Heart left ventricle (tissue), 16 donors: ENCODE measurements at regions not wholly inside any gene's neighbourhood (a gene's known extent, or its start where the extent isn't known, plus 50 kb on each side); places are given as distances from the start of the nearest gene placed in this dataset.

Experiments used
- ATAC-seq, 4 donors: fragments of 200-7000 bp; cut with Tn5 transposase; one replicate each; pipeline ENCODE4 v1.9.1; 2020 to 2022; ENCODE audit warnings: moderate library complexity in 4 of 4, mild to moderate bottlenecking in 3 of 4, moderate number of reproducible peaks in 1 of 4
- DNase-seq, 5 donors: peaks; one replicate each; pipeline ENCODE4 v3.0.0-alpha.2; 2020
- H3K27ac ChIP-seq, 12 donors: fragments of 200-600 bp; sonication (generic) in 4 of 12; one replicate each; pipeline versions ENCODE4 v1.5.0 to v1.8.0; 2016 to 2022; ENCODE audit warnings: mild to moderate bottlenecking in 2 of 12
- H3K27me3 ChIP-seq, 9 donors: fragments of 200-600 bp; sonication (generic) in 2 of 9; one replicate each; pipeline versions ENCODE4 v1.5.1 to v1.8.0; 2016 to 2022; ENCODE audit warnings: mild to moderate bottlenecking in 3 of 9
- H3K36me3 ChIP-seq, 9 donors: fragments of 200-600 bp; sonication (generic) in 2 of 9; one replicate each; pipeline versions ENCODE4 v1.5.0 to v1.8.0; 2018 to 2022; ENCODE audit warnings: mild to moderate bottlenecking in 2 of 9
- H3K4me1 ChIP-seq, 12 donors: fragments of 200-600 bp; sonication (generic) in 4 of 12; one replicate each; pipeline versions ENCODE4 v1.5.0 to v1.8.0; 2016 to 2022; ENCODE audit warnings: mild to moderate bottlenecking in 3 of 12
- H3K4me3 ChIP-seq, 12 donors: fragments of 200-600 bp; sonication (generic) in 4 of 12; one replicate each; pipeline versions ENCODE4 v1.5.0 to v1.8.0; 2017 to 2022; ENCODE audit warnings: mild to moderate bottlenecking in 9 of 12, moderate library complexity in 4 of 12
- H3K9me3 ChIP-seq, 12 donors: fragments of 200-600 bp; sonication (generic) in 4 of 12; one replicate each; pipeline versions ENCODE4 v1.5.0 to v1.8.0; 2016 to 2022; ENCODE audit warnings: mild to moderate bottlenecking in 1 of 12
- POLR2A ChIP-seq, 2 donors: fragments of 450-650 bp; IDR thresholded peaks; one replicate each; pipeline ENCODE4 v1.6.1; 2017; ENCODE audit warnings: antibody characterized with exemption in 2 of 2, mild to moderate bottlenecking in 2 of 2, moderate library complexity in 2 of 2
- WGBS, 4 donors: extraction: QIAGEN DNeasy Blood & Tissue Kit in 2 of 4; methylation state at CpG; one replicate each; pipeline versions ENCODE4 v1.1.5 to v1.1.7; 2013 to 2018; 5-methylcytosine and 5-hydroxymethylcytosine counted together
- intact Hi-C, 10 donors: fragments of 100-400 bp; cut with DNase I; formaldehyde crosslinking; loops; one replicate each; pipeline versions ENCODE4 v1.11.1 to v1.14.2; 2022
- TF ChIP-seq, protein P1 (sequence below), 12 donors: fragments of 200-600 bp; sonication (generic) in 4 of 12; IDR thresholded peaks; one replicate each; pipeline versions ENCODE4 v1.5.0 to v1.8.0; 2018 to 2022; ENCODE audit warnings: antibody characterized with exemption in 12 of 12, mild to moderate bottlenecking in 5 of 12
- donor health status: ischemic (EF 13 %, LVEDD 7.1; RV severe dilation, severe dysfunction).
- donor health status: healthy with polysubstance abuse.
- donor health status: DM: no; HTN: yes; CAD: no.
- donor health status: DM: no; HTN: no; CAD: no.
- donor health status: ischemic (EF 25% LVEDD 6.9; RV normal size, moderate dysfunction).
- donor health status: ischemic (EF 25% LVEDD 5.7; RV mildly dilated, moderate dysfunction).
- donor health status: healthy.
- donor health status: DM: yes; HTN: yes; CAD: no.
- donor health status: ischemic (EF 35%, LVEDD 5.7; RV mildly dilated, moderate dysfunction).
- donor health status: nonischemic (EF 11% LVEDD 7.7; RV severe dilation, severe dysfunction).
- donor health status: DM: yes; HTN: yes; CAD: no.
- donor health status: PGD.
- donor health status: ischemic (EF 29% LVEDD 5.4; RV normal size, mild dysfunction).
- donor health status: nonischemic (EF 23%, LVEDD 6.1; RV moderate dilation, normal function).

DNA sequence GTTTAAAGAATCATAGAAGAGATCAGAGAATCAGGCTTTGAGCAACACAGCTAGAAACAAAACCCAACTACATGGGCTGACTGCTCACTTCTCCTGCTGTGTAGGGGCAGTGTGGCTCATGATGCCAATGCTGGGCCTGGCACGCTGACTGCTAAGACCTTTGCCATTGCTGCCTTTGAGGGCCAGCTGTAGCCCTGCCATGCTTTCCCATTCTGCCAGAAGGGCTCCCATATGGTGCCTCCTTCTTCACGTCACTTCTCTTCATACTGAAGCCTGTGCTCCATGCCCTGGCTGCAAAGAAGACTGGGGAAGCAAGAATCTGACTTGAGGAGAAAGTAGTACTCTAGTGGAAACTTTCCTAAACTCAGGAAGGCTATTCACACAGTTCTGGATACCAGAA lies 232.9 kb downstream of the UTP18 start:
- no peak for TF ChIP-seq POLR2A (IDR thresholded peaks at IDR 0.05)
- TF ChIP-seq, protein P1, sequence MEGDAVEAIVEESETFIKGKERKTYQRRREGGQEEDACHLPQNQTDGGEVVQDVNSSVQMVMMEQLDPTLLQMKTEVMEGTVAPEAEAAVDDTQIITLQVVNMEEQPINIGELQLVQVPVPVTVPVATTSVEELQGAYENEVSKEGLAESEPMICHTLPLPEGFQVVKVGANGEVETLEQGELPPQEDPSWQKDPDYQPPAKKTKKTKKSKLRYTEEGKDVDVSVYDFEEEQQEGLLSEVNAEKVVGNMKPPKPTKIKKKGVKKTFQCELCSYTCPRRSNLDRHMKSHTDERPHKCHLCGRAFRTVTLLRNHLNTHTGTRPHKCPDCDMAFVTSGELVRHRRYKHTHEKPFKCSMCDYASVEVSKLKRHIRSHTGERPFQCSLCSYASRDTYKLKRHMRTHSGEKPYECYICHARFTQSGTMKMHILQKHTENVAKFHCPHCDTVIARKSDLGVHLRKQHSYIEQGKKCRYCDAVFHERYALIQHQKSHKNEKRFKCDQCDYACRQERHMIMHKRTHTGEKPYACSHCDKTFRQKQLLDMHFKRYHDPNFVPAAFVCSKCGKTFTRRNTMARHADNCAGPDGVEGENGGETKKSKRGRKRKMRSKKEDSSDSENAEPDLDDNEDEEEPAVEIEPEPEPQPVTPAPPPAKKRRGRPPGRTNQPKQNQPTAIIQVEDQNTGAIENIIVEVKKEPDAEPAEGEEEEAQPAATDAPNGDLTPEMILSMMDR (IDR thresholded peaks at IDR 0.05): no peak
- no peak for ATAC-seq
- Histone ChIP-seq H3K27me3 (peaks cover 0 to under 1% (median 0%) of the 10 kb centered on the region in 9 donors), H3K9me3 (no peaks in the 10 kb centered on the region), H3K4me1 (no peaks in the 10 kb centered on the region), H3K27ac (no peak overlapping the region), H3K36me3 (no peaks in the 10 kb centered on the region), H3K4me3 (no peak overlapping the region)
- WGBS, 4 donors: 83 to 94% (median 87%) methylated on average over 2 of the region's 2 CpGs
- DNase-seq: no peak
- intact Hi-C loops: no loop called here

DNA sequence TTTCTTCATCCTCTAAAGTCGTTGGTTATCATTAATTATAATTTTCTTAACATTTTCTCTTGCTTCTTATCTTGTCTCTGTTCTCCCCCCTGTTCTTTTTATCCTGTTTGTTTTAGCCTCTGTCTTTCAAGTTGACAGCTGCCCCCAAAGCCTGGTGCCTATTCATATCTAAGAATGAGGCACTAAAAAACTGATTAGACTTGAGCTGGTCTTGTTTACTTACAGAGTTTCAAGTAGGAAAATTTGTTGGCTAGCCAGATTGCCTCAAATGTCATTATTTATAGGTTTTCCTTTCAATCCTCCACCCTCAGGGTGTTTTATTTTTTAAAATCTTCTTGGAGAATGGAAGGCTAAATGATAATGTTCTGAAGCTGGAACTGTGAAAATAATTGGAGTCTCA lies 236.0 kb downstream of the UTP18 start:
- Histone ChIP-seq H3K4me3 (no peak overlapping the region), H3K36me3 (no peaks in the 10 kb centered on the region), H3K4me1 (no peaks in the 10 kb centered on the region), H3K9me3 (no peaks in the 10 kb centered on the region), H3K27me3 (no peaks in the 10 kb centered on the region), H3K27ac (no peak overlapping the region)
- no peak for DNase-seq
- TF ChIP-seq, protein P1 (IDR thresholded peaks at IDR 0.05): no peak
- no peak for TF ChIP-seq POLR2A (IDR thresholded peaks at IDR 0.05)
- ATAC-seq: no peak
- 7 to 16% (median 8%) methylated on average over 1 of the region's 1 CpG for WGBS, 4 donors
- intact Hi-C loops: no loop called here

DNA sequence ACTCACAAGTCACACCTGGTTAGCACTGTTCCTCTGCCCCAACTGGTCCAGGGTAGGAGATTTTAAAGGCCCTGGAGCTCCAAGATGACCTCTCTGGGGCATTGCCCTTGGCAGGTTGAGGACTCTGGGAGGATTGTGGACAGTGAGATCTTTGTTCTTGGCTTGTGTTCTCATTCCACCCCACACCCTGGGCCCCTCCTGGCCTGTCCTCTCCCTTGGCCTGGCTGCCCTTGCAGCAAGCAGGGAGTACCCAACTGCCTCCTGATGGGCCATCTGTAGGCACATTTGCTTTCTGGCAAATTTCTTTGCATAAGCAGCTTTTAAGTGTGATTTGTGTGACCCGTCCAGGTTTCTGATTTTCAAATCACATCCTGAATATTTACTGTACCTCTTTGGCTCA lies 239.6 kb downstream of the UTP18 start:
- intact Hi-C loops: no loop called here
- peaks cover 0 to 8% (median 0%) of the 10 kb centered on the region in 9 donors for H3K27me3 ChIP-seq
- ATAC-seq: no peak

DNA sequence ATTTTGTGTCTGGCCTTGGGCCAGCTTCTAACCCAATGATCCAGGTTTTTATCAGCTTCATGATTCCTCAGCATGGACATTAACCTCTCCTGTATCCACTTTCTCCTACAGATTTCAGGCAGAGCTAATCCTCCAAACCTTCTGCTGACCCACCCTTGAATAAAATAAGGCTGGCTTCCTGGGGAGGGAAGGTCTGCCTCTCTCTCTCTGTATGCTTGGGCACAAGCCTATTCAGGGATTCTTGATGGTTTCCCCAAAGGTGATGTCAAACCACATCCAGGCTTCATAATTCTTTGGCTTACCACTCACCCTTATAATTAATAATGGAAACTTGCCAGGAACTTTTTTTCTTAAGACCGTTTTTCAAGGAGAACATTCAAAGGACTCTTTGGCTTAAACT lies 240.1 kb downstream of the UTP18 start:
- WGBS, 4 donors: 29 to 46% (median 42%) methylated on average over 1 of the region's 1 CpG
- no peak for TF ChIP-seq POLR2A (IDR thresholded peaks at IDR 0.05)
- TF ChIP-seq, protein P1 (IDR thresholded peaks at IDR 0.05): no peak
- no peak for DNase-seq
- H3K4me3 ChIP-seq: no peak overlapping the region
- intact Hi-C loops: no loop called here
- H3K27ac ChIP-seq: no peak overlapping the region
- no peaks in the 10 kb centered on the region for H3K9me3 ChIP-seq
- ATAC-seq: no peak
- no peaks in the 10 kb centered on the region for H3K36me3 ChIP-seq
- peaks cover 0 to 14% (median 0%) of the 10 kb centered on the region in 9 donors for H3K27me3 ChIP-seq
- H3K4me1 ChIP-seq: no peaks in the 10 kb centered on the region

More for the DNA sequence above, 239.6 kb downstream of the UTP18 start:
- no peaks in the 10 kb centered on the region for H3K36me3 ChIP-seq
- H3K4me3 ChIP-seq: no peak overlapping the region
- H3K4me1 ChIP-seq: no peaks in the 10 kb centered on the region
- no peak overlapping the region for H3K27ac ChIP-seq
- TF ChIP-seq POLR2A (IDR thresholded peaks at IDR 0.05): no peak
- TF ChIP-seq, protein P1 (IDR thresholded peaks at IDR 0.05): no peak
- 57 to 73% (median 67%) methylated on average over 1 of the region's 1 CpG for WGBS, 4 donors
- DNase-seq: no peak
- H3K9me3 ChIP-seq: no peaks in the 10 kb centered on the region
